LNCAP (cell line): ENCODE measurements at regions not wholly inside any gene's neighbourhood (a gene's known extent, or its start where the extent isn't known, plus 50 kb on each side); places are given as distances from the start of the nearest gene placed in this dataset.

Experiments
- TF ChIP-seq, protein P1 (sequence below): fragments of 450-650 bp; IDR thresholded peaks from 2 replicates; pipeline ENCODE4 v1.5.1; 2017; ENCODE audit warnings: mild to moderate bottlenecking

DNA sequence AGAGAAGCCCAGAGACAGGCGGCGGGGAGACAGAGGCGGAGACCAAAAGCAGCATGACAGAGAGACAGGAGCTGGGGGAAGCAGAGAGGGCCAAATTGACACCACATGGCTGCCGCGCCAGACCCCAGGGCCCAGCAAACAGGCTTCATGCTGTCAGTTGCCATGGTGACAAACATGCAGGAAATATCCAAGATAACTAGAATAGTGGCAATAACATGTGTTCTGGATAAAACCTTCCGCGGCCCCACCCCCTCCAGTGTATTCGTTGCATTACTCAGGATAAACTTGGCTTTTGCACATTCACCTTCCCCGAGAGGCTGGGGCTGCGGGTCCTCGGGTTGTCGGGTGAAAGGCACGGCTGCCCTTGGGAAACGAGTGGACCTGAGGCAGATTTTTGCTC is 49.9 kb upstream of the CDON start:
- TF ChIP-seq, protein P1, sequence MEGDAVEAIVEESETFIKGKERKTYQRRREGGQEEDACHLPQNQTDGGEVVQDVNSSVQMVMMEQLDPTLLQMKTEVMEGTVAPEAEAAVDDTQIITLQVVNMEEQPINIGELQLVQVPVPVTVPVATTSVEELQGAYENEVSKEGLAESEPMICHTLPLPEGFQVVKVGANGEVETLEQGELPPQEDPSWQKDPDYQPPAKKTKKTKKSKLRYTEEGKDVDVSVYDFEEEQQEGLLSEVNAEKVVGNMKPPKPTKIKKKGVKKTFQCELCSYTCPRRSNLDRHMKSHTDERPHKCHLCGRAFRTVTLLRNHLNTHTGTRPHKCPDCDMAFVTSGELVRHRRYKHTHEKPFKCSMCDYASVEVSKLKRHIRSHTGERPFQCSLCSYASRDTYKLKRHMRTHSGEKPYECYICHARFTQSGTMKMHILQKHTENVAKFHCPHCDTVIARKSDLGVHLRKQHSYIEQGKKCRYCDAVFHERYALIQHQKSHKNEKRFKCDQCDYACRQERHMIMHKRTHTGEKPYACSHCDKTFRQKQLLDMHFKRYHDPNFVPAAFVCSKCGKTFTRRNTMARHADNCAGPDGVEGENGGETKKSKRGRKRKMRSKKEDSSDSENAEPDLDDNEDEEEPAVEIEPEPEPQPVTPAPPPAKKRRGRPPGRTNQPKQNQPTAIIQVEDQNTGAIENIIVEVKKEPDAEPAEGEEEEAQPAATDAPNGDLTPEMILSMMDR: no peak
